H9 (cell line): ENCODE measurements at regions not wholly inside any gene's neighbourhood (a gene's known extent, or its start where the extent isn't known, plus 50 kb on each side); places are given as distances from the start of the nearest gene placed in this dataset.

ENCODE experiments used
- DNase-seq: peaks from one replicate; pipeline ENCODE4 v3.0.0-alpha.2; 2017
- H2AFZ ChIP-seq: one replicate; pipeline ENCODE4 v1.6.1; 2013; ENCODE audit warnings: mild to moderate bottlenecking, low read length, control low read depth, moderate library complexity
- H2AK5ac ChIP-seq: 2 replicates; pipeline ENCODE4 v1.6.1; 2013; ENCODE audit warnings: low read length, control low read depth, mixed read lengths; ENCODE audit not compliant: insufficient read length
- H2BK120ac ChIP-seq: one replicate; pipeline ENCODE4 v1.6.1; 2013; ENCODE audit warnings: low read depth, mild to moderate bottlenecking, low read length, control low read depth, inconsistent platforms; ENCODE audit not compliant: poor library complexity, severe bottlenecking
- H2BK12ac ChIP-seq: 2 replicates; pipeline ENCODE4 v1.6.1; 2013; ENCODE audit warnings: low read length, control low read depth, mixed read lengths, low read depth; ENCODE audit not compliant: insufficient read length
- H2BK15ac ChIP-seq: 2 replicates; pipeline ENCODE4 v1.6.1; 2013; ENCODE audit warnings: low read depth, low read length, control low read depth
- H2BK20ac ChIP-seq: one replicate; pipeline ENCODE4 v1.6.1; 2013; ENCODE audit warnings: low read depth, mild to moderate bottlenecking, low read length, control low read depth, inconsistent platforms; ENCODE audit not compliant: poor library complexity, severe bottlenecking
- H2BK5ac ChIP-seq: 2 replicates; pipeline ENCODE4 v1.6.1; 2013; ENCODE audit warnings: low read length, control low read depth, mixed read lengths; ENCODE audit not compliant: insufficient read length
- H3K14ac ChIP-seq: 2 replicates; pipeline ENCODE4 v1.6.1; 2013; ENCODE audit warnings: low read length, control low read depth; ENCODE audit not compliant: insufficient read depth
- H3K18ac ChIP-seq: 2 replicates; pipeline ENCODE4 v1.6.1; 2013; ENCODE audit warnings: low read depth, mild to moderate bottlenecking, mixed read lengths, low read length, control low read depth; ENCODE audit not compliant: insufficient read length
- H3K23ac ChIP-seq: 2 replicates; pipeline ENCODE4 v1.6.1; 2013; ENCODE audit warnings: low read length, control low read depth, mixed read lengths, low read depth; ENCODE audit not compliant: insufficient read length
- H3K23me2 ChIP-seq: 2 replicates; pipeline ENCODE4 v1.6.1; 2013; ENCODE audit warnings: low read depth, mild to moderate bottlenecking, mixed read lengths, low read length, control low read depth; ENCODE audit not compliant: insufficient read length, poor library complexity, severe bottlenecking
- H3K27ac ChIP-seq: 2 replicates; pipeline ENCODE4 v1.5.1; 2013; ENCODE audit warnings: low read length, control low read depth, mixed read lengths, low read depth; ENCODE audit not compliant: insufficient read length
- H3K27me3 ChIP-seq: 2 replicates; pipeline ENCODE4 v1.6.1; 2013; ENCODE audit warnings: low read length, control low read depth, inconsistent platforms; ENCODE audit not compliant: insufficient read depth
- H3K4ac ChIP-seq: 2 replicates; pipeline ENCODE4 v1.6.1; 2013; ENCODE audit warnings: low read depth, mild to moderate bottlenecking, control low read depth, inconsistent platforms, low read length, moderate library complexity
- H3K4me1 ChIP-seq: 2 replicates; pipeline ENCODE4 v1.6.1; 2013; ENCODE audit warnings: low read length, control low read depth, inconsistent platforms; ENCODE audit not compliant: insufficient read depth
- H3K4me2 ChIP-seq: 2 replicates; pipeline ENCODE4 v1.6.1; 2013; ENCODE audit warnings: low read length, control low read depth, mixed read lengths; ENCODE audit not compliant: insufficient read length, insufficient read depth
- H3K56ac ChIP-seq: 2 replicates; pipeline ENCODE4 v1.6.1; 2013; ENCODE audit warnings: low read depth, mild to moderate bottlenecking, mixed read lengths, low read length, control low read depth; ENCODE audit not compliant: insufficient read length
- H3K79me1 ChIP-seq: 2 replicates; pipeline ENCODE4 v1.6.1; 2013; ENCODE audit warnings: low read depth, mild to moderate bottlenecking, moderate library complexity, low read length, control low read depth, inconsistent platforms; ENCODE audit not compliant: insufficient read depth, poor library complexity, severe bottlenecking
- H3K79me2 ChIP-seq: 2 replicates; pipeline ENCODE4 v1.6.1; 2013; ENCODE audit warnings: low read length, control low read depth, inconsistent platforms; ENCODE audit not compliant: insufficient read depth
- H3K9ac ChIP-seq: 2 replicates; pipeline ENCODE4 v1.6.1; 2013; ENCODE audit warnings: low read length, control low read depth, mixed read lengths; ENCODE audit not compliant: insufficient read length; ENCODE audit errors: extremely low read depth
- H3K9me3 ChIP-seq: one replicate; pipeline ENCODE4 v1.6.1; 2013; ENCODE audit warnings: low read depth, low read length, inconsistent platforms; ENCODE audit not compliant: control insufficient read depth
- H3T11ph ChIP-seq: one replicate; pipeline ENCODE4 v1.6.1; 2013; ENCODE audit warnings: mild to moderate bottlenecking, low read length, control low read depth, inconsistent platforms
- H4K20me1 ChIP-seq: one replicate; pipeline ENCODE4 v1.6.1; 2013; ENCODE audit not compliant: control insufficient read depth, insufficient read length, insufficient read depth
- H4K5ac ChIP-seq: 2 replicates; pipeline ENCODE4 v1.6.1; 2013; ENCODE audit warnings: low read depth, mild to moderate bottlenecking, mixed read lengths, low read length, control low read depth; ENCODE audit not compliant: insufficient read length
- H4K8ac ChIP-seq: replicated peaks from 2 replicates; pipeline ENCODE4 v1.6.1; 2013; ENCODE audit warnings: low read length, control low read depth, mixed read lengths, low read depth; ENCODE audit not compliant: insufficient read length
- H4K91ac ChIP-seq: 2 replicates; pipeline ENCODE4 v1.6.1; 2013; ENCODE audit warnings: low read depth, mild to moderate bottlenecking, moderate library complexity, mixed read lengths, low read length, control low read depth; ENCODE audit not compliant: insufficient read length
- H3K27ac Mint-ChIP-seq, 3 experiments: 2 replicates in 2 of 3; 3 replicates in 1 of 3; pipeline ENCODE4 v1.8.0; 2020 to 2021; ENCODE audit warnings: mixed read lengths in 3 of 3, mild to moderate bottlenecking in 1 of 3, moderate library complexity in 1 of 3
- H3K27me3 Mint-ChIP-seq: 2 replicates; pipeline ENCODE4 v1.8.0; 2021; ENCODE audit warnings: low read depth, mild to moderate bottlenecking, moderate library complexity, mixed read lengths
- H3K36me3 Mint-ChIP-seq, 3 experiments: 2 replicates in 2 of 3; 3 replicates in 1 of 3; pipeline ENCODE4 v1.8.0; 2020 to 2021; ENCODE audit warnings: low read depth in 3 of 3, mixed read lengths in 3 of 3; ENCODE audit not compliant: insufficient read depth in 1 of 3
- H3K4me1 Mint-ChIP-seq, 2 experiments: 2 replicates each; pipeline ENCODE4 v1.8.0; 2020; ENCODE audit warnings: mixed read lengths in 2 of 2
- H3K4me3 Mint-ChIP-seq, 2 experiments: 2 replicates in 1 of 2; 3 replicates in 1 of 2; pipeline ENCODE4 v1.8.0; 2020 to 2021; ENCODE audit warnings: mild to moderate bottlenecking in 2 of 2, mixed read lengths in 2 of 2, moderate library complexity in 1 of 2
- H3K9me3 Mint-ChIP-seq, 2 experiments: 2 replicates in 1 of 2; 3 replicates in 1 of 2; pipeline ENCODE4 v1.8.0; 2020; ENCODE audit warnings: mild to moderate bottlenecking in 2 of 2, mixed read lengths in 2 of 2, moderate library complexity in 1 of 2
- CTCF ChIP-seq: fragments of 200-600 bp; sonication (generic); conservative IDR thresholded peaks from 3 replicates; pipeline ENCODE4 v1.8.0; 2021; ENCODE audit warnings: antibody characterized with exemption, mild to moderate bottlenecking
- WGBS: extraction: QIAGEN DNeasy Blood & Tissue Kit; methylation state at CpG from one replicate; pipeline ENCODE4 v1.1.7; 2013; ENCODE audit warnings: missing lambda C conversion rate, low lambda C conversion rate, mixed read lengths; ENCODE audit not compliant: insufficient read length; ENCODE audit errors: extremely low coverage; 5-methylcytosine and 5-hydroxymethylcytosine counted together

GRCh38 chr9:111152614-111153406, 114.5 kb upstream of the LPAR1 start:
- H3K23me2 ChIP-seq = no peaks in the 10 kb centered on the region
- H2BK120ac ChIP-seq = no peak overlapping the region
- H3K9ac ChIP-seq = no peak overlapping the region
- H3K18ac ChIP-seq = no peak overlapping the region
- H3K27me3 ChIP-seq = no peaks in the 10 kb centered on the region
- H3K4ac ChIP-seq = no peak overlapping the region
- no peaks in the 10 kb centered on the region for H4K20me1 ChIP-seq
- Mint-ChIP-seq H3K27ac (no peak overlapping the region), H3K27me3 (no peaks in the 10 kb centered on the region), H3K4me1 (no peaks in the 10 kb centered on the region), H3K4me3 (no peak overlapping the region), H3K9me3 (no peaks in the 10 kb centered on the region), H3K36me3 (no peaks in the 10 kb centered on the region)
- no peak overlapping the region for H2AFZ ChIP-seq
- H4K8ac ChIP-seq = no peak overlapping the region
- H3K4me2 ChIP-seq = no peak overlapping the region
- H3K79me1 ChIP-seq = no peaks in the 10 kb centered on the region
- no peak overlapping the region for H4K91ac ChIP-seq
- no peak overlapping the region for H4K5ac ChIP-seq
- no peak overlapping the region for H2AK5ac ChIP-seq
- 50% methylated on average over 1 of the region's 2 CpGs for WGBS
- no peak overlapping the region for H2BK15ac ChIP-seq
- no peaks in the 10 kb centered on the region for H3K79me2 ChIP-seq
- no peak overlapping the region for H2BK12ac ChIP-seq
- TF ChIP-seq CTCF = no peak
- H3K56ac ChIP-seq = no peak overlapping the region
- H3K14ac ChIP-seq = no peak overlapping the region
- H3K4me1 ChIP-seq = no peaks in the 10 kb centered on the region
- H3T11ph ChIP-seq = no peak overlapping the region
- no peak overlapping the region for H2BK5ac ChIP-seq
- DNase-seq = no peak
- H3K23ac ChIP-seq = no peak overlapping the region
- H3K27ac ChIP-seq = no peak overlapping the region
- H2BK20ac ChIP-seq = no peak overlapping the region
- no peaks in the 10 kb centered on the region for H3K9me3 ChIP-seq
